Activated T-helper 17 cell treated with anti-CD3 and anti-CD28 coated beads, Interleukin-2, amount 50 U/mL, for 72 hours (primary cell): ENCODE measurements at regions not wholly inside any gene's neighbourhood (a gene's known extent, or its start where the extent isn't known, plus 50 kb on each side); places are given as distances from the start of the nearest gene placed in this dataset.
"Not testable (repeated sequence)": the region's sequence is repeated elsewhere in the genome, so short reads cannot be mapped to it uniquely, and the experiment has no call there.

ENCODE experiments used
- ATAC-seq: fragments of 150-1000 bp; cut with Tn5 transposase; replicated peaks from 2 replicates; pipeline ENCODE4 v1.10.0; 2021; ENCODE audit warnings: mild to moderate bottlenecking, moderate library complexity
- H3K27ac Mint-ChIP-seq: one replicate; pipeline ENCODE4 v1.8.0; 2022; ENCODE audit warnings: mixed read lengths
- H3K27me3 Mint-ChIP-seq: one replicate; pipeline ENCODE4 v1.8.0; 2022; ENCODE audit warnings: mixed read lengths
- H3K36me3 Mint-ChIP-seq: one replicate; pipeline ENCODE4 v1.8.0; 2022; ENCODE audit warnings: low read depth, mild to moderate bottlenecking, mixed read lengths
- H3K4me1 Mint-ChIP-seq: one replicate; pipeline ENCODE4 v1.8.0; 2022; ENCODE audit warnings: mixed read lengths
- H3K4me3 Mint-ChIP-seq: one replicate; pipeline ENCODE4 v1.8.0; 2022; ENCODE audit warnings: mild to moderate bottlenecking, mixed read lengths
- H3K9me3 Mint-ChIP-seq: one replicate; pipeline ENCODE4 v1.8.0; 2022; ENCODE audit warnings: mixed read lengths

GRCh38 chr6:170091000-170091638, 199.8 kb downstream of the DLL1 start:
- Mint-ChIP-seq H3K4me3 (no peak overlapping the region), H3K4me1 (peaks cover 17% of the 10 kb centered on the region), H3K9me3 (no peaks in the 10 kb centered on the region), H3K36me3 (peaks cover 15% of the 10 kb centered on the region), H3K27me3 (no peaks in the 10 kb centered on the region), H3K27ac (no peak overlapping the region)
- ATAC-seq: no peak

DNA sequence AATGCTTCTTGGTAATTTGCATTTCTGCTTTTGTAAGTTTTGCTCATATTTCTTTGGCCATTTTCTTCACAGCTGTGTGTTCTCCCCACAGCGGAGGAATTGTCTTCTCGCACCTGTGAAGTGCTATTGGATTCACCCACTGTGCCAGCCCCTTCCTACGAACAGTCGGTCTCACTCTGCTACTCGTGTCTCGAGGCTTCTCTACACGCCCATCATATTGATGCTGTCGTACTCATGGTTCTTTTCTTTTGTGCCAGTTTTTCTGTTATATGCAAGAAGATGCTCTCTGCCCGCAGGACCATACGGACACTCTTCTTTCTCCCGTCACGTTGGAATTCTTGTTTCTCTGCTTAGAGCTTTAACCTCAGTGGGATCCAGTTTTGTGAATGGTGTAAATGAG, 200.3 kb downstream of the DLL1 start:
- no peak for ATAC-seq
- no peaks in the 10 kb centered on the region for H3K27me3 Mint-ChIP-seq
- peaks cover 17% of the 10 kb centered on the region for H3K4me1 Mint-ChIP-seq
- peak overlapping the region; percentile 78 for H3K4me3 Mint-ChIP-seq
- no peaks in the 10 kb centered on the region for H3K9me3 Mint-ChIP-seq
- peaks cover 15% of the 10 kb centered on the region for H3K36me3 Mint-ChIP-seq
- H3K27ac Mint-ChIP-seq: peak overlapping the region; percentile 91

DNA sequence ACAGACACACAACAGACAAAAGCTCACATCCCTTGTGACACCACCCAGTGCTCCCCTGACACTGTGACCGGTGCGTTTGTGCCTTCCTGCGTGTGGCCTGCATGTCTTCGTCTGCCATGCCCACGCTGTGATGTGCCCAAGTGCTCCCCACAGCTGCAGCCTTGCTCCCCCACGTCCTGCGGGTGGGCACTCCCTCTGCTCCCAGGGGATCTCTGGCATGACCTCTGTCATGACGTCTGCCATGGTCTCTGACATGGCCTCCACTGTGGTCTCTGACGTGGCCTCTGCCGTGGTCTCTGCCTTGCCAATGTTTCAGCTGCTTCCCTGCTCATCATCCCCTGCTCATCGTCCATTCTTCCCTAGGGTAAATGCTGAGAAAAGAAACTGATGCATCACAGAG, 200.9 kb downstream of the DLL1 start:
- peak; percentile 39 for ATAC-seq
- Mint-ChIP-seq H3K4me3 (peak overlapping the region; percentile 78), H3K4me1 (peaks cover 17% of the 10 kb centered on the region), H3K9me3 (no peaks in the 10 kb centered on the region), H3K27me3 (no peaks in the 10 kb centered on the region), H3K36me3 (peaks cover 15% of the 10 kb centered on the region), H3K27ac (peak overlapping the region; percentile 91)

DNA sequence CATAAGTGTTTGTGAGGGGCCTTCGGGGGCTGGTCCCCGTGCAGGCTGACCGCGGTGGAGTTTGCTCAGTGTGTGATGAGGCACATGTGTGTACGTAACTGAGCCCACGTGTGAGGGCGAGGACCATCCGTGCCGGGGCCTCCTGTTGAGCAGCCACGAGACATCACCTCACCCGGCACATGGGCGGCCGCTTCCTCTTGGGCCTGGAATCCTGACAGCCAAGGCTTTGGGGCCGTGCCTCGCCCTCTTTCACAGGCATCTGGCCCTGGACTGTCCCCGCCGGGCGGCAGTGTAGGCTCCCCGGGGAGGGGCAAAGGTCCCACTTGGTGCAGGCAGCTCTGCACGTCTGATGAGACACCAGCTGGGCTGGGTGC, 202.3 kb downstream of the DLL1 start:
- Mint-ChIP-seq H3K27ac (peak overlapping the region; percentile 91), H3K36me3 (peaks cover 15% of the 10 kb centered on the region), H3K27me3 (no peaks in the 10 kb centered on the region), H3K4me3 (peak overlapping the region; percentile 78), H3K4me1 (peaks cover 17% of the 10 kb centered on the region), H3K9me3 (no peaks in the 10 kb centered on the region)
- ATAC-seq: peak; percentile 11

GRCh38 chr6:170087941-170088581, 202.8 kb downstream of the DLL1 start:
- ATAC-seq: peak; percentile 73
- peaks cover 21% of the 10 kb centered on the region for H3K4me1 Mint-ChIP-seq
- no peaks in the 10 kb centered on the region for H3K9me3 Mint-ChIP-seq
- H3K27me3 Mint-ChIP-seq: no peaks in the 10 kb centered on the region
- H3K27ac Mint-ChIP-seq: peak overlapping the region; percentile 91
- peak overlapping the region; percentile 78 for H3K4me3 Mint-ChIP-seq
- H3K36me3 Mint-ChIP-seq: peaks cover 15% of the 10 kb centered on the region

DNA sequence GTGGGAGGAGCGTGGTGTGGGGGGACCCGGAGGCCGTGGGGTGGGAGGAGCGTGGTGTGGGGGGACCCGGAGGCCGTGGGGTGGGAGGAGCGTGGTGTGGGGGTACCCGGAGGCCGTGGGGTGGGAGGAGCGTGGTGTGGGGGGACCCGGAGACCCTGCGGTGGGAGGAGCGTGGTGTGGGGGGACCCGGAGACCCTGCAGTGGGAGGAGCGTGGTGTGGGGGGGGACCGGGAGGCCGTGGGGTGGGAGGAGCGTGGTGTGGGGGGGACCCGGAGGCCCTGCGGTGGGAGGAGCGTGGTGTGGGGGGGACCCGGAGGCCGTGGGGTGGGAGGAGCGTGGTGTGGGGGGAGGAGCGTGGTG, 203.5 kb downstream of the DLL1 start:
- Mint-ChIP-seq H3K4me1 (peaks cover 22% of the 10 kb centered on the region), H3K36me3 (peaks cover 15% of the 10 kb centered on the region), H3K4me3 (peak overlapping the region; percentile 33), H3K27ac (peak overlapping the region; percentile 68)
- H3K27me3 Mint-ChIP-seq, H3K9me3 Mint-ChIP-seq, ATAC-seq: not testable (repeated sequence)

GRCh38 chr6:170086639-170087420, 204.0 kb downstream of the DLL1 start:
- peak overlapping the region; percentile 68 for H3K27ac Mint-ChIP-seq
- H3K4me3 Mint-ChIP-seq: peak overlapping the region; percentile 33
- H3K27me3 Mint-ChIP-seq: no peaks in the 10 kb centered on the region
- H3K36me3 Mint-ChIP-seq: peaks cover 15% of the 10 kb centered on the region
- peaks cover 22% of the 10 kb centered on the region for H3K4me1 Mint-ChIP-seq
- H3K9me3 Mint-ChIP-seq: no peaks in the 10 kb centered on the region
- ATAC-seq: no peak

DNA sequence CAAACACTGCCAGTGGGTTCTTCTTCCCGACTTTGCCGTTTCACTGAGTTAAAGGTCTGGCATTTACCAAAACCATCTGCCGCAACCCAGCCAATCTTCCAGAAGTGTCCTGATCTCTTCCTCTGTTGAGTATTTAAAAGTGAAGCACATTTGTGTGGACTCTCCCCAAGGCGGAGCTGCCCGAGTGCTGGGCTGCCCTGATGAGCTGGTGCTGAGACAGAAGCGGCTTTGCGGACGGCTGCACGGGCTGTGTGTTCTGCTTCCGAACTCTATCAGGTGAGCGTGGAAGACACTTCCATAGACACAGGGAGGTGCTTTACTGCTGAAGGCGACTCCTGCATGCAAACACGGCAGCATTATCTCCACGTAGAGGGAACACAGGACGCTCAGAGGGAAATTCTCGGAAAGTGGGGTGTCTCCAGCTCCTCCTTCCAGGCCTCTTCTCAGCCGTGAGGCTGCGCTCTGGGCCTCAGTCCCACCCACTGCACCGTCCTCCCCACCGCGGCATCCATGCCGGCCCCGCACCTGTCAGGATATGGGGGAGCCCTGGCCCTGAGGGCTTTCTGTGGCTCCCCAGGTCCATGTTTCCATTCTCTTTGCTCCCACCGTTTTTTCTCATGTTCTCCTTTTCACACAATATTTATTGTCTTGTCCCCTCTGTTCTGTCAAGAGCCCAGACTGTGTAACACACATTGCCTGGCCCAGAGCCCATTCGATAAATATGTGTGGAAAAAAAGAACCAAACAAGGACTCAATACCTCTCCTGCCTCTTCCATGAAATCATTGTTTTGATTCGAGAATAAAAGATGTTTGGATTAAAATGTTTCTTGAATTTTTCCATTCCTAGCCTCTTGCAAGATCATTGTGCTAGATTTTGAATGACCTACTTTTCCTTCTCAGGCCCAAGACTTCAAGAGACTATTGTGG, 205.1 kb downstream of the DLL1 start:
- peaks cover 22% of the 10 kb centered on the region for H3K4me1 Mint-ChIP-seq
- peak overlapping the region; percentile 33 for H3K4me3 Mint-ChIP-seq
- no peak for ATAC-seq
- peak overlapping the region; percentile 68 for H3K27ac Mint-ChIP-seq
- H3K27me3 Mint-ChIP-seq: no peaks in the 10 kb centered on the region
- H3K9me3 Mint-ChIP-seq: no peaks in the 10 kb centered on the region
- peaks cover 15% of the 10 kb centered on the region for H3K36me3 Mint-ChIP-seq

DNA sequence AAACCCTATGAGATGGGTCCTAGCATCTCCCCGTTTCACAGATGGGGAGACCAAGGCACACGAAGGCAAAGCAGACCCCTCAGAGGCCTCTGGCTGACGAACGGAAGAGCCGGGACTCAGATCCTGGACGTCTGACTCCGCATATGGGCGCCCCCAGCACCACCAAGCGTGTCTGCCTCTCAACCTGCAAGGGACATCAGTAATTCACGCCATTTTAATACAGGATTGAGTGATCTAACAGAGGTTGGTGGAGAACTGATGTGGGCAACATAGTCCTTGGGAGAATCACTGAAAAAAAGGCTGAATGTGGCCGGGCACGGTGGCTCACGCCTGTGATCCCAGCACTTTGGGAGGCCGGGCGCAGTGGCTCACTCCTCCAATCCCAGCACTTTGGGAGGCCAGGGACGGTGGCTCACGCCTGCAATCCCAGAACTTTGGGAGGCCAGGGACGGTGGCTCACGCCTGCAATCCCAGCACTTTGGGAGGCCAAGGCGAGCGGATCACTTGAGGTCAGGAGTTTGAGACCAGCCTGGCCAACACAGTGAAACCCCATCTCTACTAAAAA, 206.6 kb downstream of the DLL1 start:
- Mint-ChIP-seq H3K36me3 (peaks cover 7% of the 10 kb centered on the region), H3K27me3 (peaks cover under 1% of the 10 kb centered on the region), H3K4me1 (peaks cover 13% of the 10 kb centered on the region), H3K9me3 (peaks cover under 1% of the 10 kb centered on the region), H3K4me3 (no peak overlapping the region), H3K27ac (no peak overlapping the region)
- no peak for ATAC-seq

- peaks cover 3% of the 10 kb centered on the region for H3K27me3 Mint-ChIP-seq
These were observed 207.4 kb downstream of the DLL1 start for GRCh38 chr6:170083236-170084051.

DNA sequence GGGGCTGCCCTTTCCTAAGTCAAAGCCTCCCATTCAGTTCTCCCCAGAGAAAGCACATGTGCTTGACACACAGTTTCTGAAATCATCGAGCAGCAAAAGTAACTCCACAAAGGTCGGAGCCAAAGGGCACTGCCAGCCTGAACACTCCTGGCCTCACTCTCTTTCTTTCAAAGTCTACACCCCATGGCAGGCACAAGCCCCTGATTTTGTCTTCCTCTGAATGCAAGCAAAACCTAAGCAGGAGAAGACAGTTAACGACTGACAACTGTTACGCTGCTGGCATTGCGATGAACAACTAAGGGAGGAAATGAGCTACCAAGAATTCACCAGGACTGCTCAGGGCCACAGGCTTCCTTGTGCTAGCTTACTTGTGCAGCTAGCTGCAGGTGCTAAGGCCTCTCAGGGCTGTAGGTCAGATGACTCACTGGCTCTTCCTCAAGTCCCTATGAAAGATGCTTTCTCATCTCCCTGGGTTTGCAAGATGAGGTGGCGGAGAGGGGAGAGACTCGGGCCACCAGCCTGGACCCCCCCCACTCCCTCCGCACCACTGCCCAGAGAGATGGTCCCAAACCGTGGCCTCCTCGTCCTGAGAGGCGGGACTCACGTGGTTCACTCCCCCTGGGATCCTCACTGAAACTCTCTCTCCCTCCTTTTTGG, 208.2 kb downstream of the DLL1 start:
- H3K9me3 Mint-ChIP-seq: peaks cover 4% of the 10 kb centered on the region
- H3K4me3 Mint-ChIP-seq: no peak overlapping the region
- H3K36me3 Mint-ChIP-seq: no peaks in the 10 kb centered on the region
- H3K27ac Mint-ChIP-seq: no peak overlapping the region
- peak; percentile 62 for ATAC-seq
- peaks cover 3% of the 10 kb centered on the region for H3K27me3 Mint-ChIP-seq
- H3K4me1 Mint-ChIP-seq: peaks cover 4% of the 10 kb centered on the region

More at GRCh38 chr6:170083236-170084051, 207.4 kb downstream of the DLL1 start:
- H3K9me3 Mint-ChIP-seq: peaks cover 4% of the 10 kb centered on the region
- no peak overlapping the region for H3K4me3 Mint-ChIP-seq
- H3K36me3 Mint-ChIP-seq: peaks cover 5% of the 10 kb centered on the region
- H3K4me1 Mint-ChIP-seq: peaks cover 10% of the 10 kb centered on the region
- no peak overlapping the region for H3K27ac Mint-ChIP-seq
- no peak for ATAC-seq

DNA sequence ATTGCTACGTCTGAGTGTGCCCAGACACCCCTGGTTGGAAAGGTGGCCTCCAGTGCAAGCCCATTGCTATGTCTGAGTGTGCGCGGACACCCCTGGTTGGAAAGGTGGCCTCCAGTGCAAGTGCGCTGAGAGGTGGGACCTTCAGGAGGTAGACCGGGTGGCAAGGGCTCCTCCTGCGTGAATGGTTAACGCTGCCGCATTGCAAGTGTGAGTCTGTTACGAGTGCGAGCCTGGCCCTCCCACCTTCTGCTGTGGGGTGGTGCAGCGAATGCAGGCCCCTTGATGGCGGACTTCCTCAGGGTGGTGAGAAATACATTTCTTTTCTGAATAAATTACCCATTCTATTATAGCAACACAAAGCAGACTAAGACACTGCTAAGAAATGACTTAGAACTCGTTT, 208.8 kb downstream of the DLL1 start:
- peaks cover 3% of the 10 kb centered on the region for H3K27me3 Mint-ChIP-seq
- peaks cover 4% of the 10 kb centered on the region for H3K9me3 Mint-ChIP-seq
- H3K36me3 Mint-ChIP-seq: no peaks in the 10 kb centered on the region
- no peak overlapping the region for H3K4me3 Mint-ChIP-seq
- H3K4me1 Mint-ChIP-seq: peaks cover 4% of the 10 kb centered on the region
- no peak for ATAC-seq
- H3K27ac Mint-ChIP-seq: no peak overlapping the region

DNA sequence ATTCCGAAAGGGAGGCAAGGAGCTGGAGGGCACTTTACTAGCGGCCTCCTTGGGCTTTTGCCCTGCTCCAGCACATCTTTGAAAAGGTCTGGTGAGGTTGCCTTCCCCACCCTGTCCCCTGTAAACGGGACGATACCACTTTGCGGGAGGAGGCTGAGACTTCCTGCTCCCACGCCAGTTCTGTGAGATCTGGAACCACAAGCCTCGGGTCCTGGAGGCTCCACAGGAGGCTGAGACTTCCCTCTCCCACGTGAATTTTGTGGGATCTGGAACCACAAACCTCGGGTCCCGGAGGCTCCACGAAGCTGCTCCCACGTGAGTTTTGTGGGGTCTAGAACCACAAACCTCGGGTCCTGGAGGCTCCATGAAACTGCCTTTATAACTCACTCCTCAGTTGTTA, 209.3 kb downstream of the DLL1 start:
- Mint-ChIP-seq H3K27me3 (peaks cover 3% of the 10 kb centered on the region), H3K4me3 (no peak overlapping the region), H3K4me1 (peaks cover 4% of the 10 kb centered on the region), H3K27ac (no peak overlapping the region), H3K36me3 (no peaks in the 10 kb centered on the region), H3K9me3 (peaks cover 4% of the 10 kb centered on the region)
- no peak for ATAC-seq
